ENCODE measurements at regions not wholly inside any gene's neighbourhood (a gene's known extent, or its start where the extent isn't known, plus 50 kb on each side); places are given as distances from the start of the nearest gene placed in this dataset.

- no peaks in the 10 kb centered on the region for H3K36me3 ChIP-seq
- no peak for FAIRE-seq
- ATAC-seq: no peak
- WGBS, 2 donors: 76 to 77% methylated on average over 6 of the region's 6 CpGs
- intact Hi-C loops (cut with DNase I): no loop called here
- no peak overlapping the region for H3K4me3 ChIP-seq
- H3K4me1 ChIP-seq: no peaks in the 10 kb centered on the region
- no peaks in the 10 kb centered on the region for H3K9me3 ChIP-seq
- H3K27ac ChIP-seq: no peak overlapping the region
- no peaks in the 10 kb centered on the region for H3K27me3 ChIP-seq
- no peak for TF ChIP-seq CTCF (IDR thresholded peaks at IDR 0.05)
- no peak for DNase-seq
These were observed 186.7 kb upstream of the KLF6 start for GRCh38 chr10:3971713-3972112.

GRCh38 chr10:3969876-3970666 is 185.1 kb upstream of the KLF6 start:
- DNase-seq (no peak), FAIRE-seq (no peak)
- no peak overlapping the region for H3K27ac ChIP-seq

GRCh38 chr10:3968727-3969126 is 183.7 kb upstream of the KLF6 start:
- intact Hi-C loops (cut with DNase I): no loop called here
- H3K27ac ChIP-seq: no peak overlapping the region
- no peaks in the 10 kb centered on the region for H3K9me3 ChIP-seq
- H3K4me1 ChIP-seq: peaks cover 0 to 4% (median 0%) of the 10 kb centered on the region in 3 donors
- no peak overlapping the region for H3K4me3 ChIP-seq
- H3K36me3 ChIP-seq: no peaks in the 10 kb centered on the region
- TF ChIP-seq CTCF (IDR thresholded peaks at IDR 0.05): no peak
- ATAC-seq (no peak), DNase-seq (no peak), FAIRE-seq (no peak)
- H3K27me3 ChIP-seq: no peaks in the 10 kb centered on the region
- 65 to 67% methylated on average over 6 of the region's 6 CpGs for WGBS, 2 donors

More at GRCh38 chr10:3969876-3970666, 185.1 kb upstream of the KLF6 start:
- Histone ChIP-seq H3K4me3 (no peak overlapping the region), H3K4me1 (no peaks in the 10 kb centered on the region), H3K9me3 (no peaks in the 10 kb centered on the region), H3K27me3 (no peaks in the 10 kb centered on the region), H3K36me3 (no peaks in the 10 kb centered on the region)
- WGBS, 2 donors: 77 to 89% methylated on average over 8 of the region's 8 CpGs
- TF ChIP-seq CTCF (IDR thresholded peaks at IDR 0.05): no peak
- ATAC-seq: no peak
- intact Hi-C loops (cut with DNase I): no loop called here

- intact Hi-C loops (cut with DNase I): no loop called here
- TF ChIP-seq CTCF (IDR thresholded peaks at IDR 0.05): no peak
- 23 to 30% methylated on average over 3 of the region's 3 CpGs for WGBS, 2 donors
- Histone ChIP-seq H3K9me3 (no peaks in the 10 kb centered on the region), H3K27ac (no peak overlapping the region), H3K4me3 (no peak overlapping the region), H3K27me3 (no peaks in the 10 kb centered on the region), H3K4me1 (peaks cover 0 to 6% (median 4%) of the 10 kb centered on the region in 3 donors), H3K36me3 (no peaks in the 10 kb centered on the region)
- ATAC-seq: no peak
- FAIRE-seq: peak; percentile 29
- DNase-seq: no peak
These were observed 179.5 kb upstream of the KLF6 start for GRCh38 chr10:3964516-3964915.

GRCh38 chr10:3963191-3963673 is 178.2 kb upstream of the KLF6 start:
- Histone ChIP-seq H3K27ac (peak overlapping the region in 2 of 4 donors; percentile 12 to 44), H3K4me3 (no peak overlapping the region), H3K36me3 (no peaks in the 10 kb centered on the region), H3K9me3 (no peaks in the 10 kb centered on the region), H3K27me3 (no peaks in the 10 kb centered on the region), H3K4me1 (peaks cover 0 to 6% (median 4%) of the 10 kb centered on the region in 3 donors)
- TF ChIP-seq CTCF (IDR thresholded peaks at IDR 0.05): no peak
- DNase-seq: no peak
- peak; percentile 46 to 91 (median 86) for ATAC-seq
- FAIRE-seq: no peak
- WGBS, 2 donors: 33 to 42% methylated on average over 4 of the region's 4 CpGs
- intact Hi-C loops (cut with DNase I): no loop called here

All from pancreas (tissue), 10 donors.